DND-41 (cell line): ENCODE measurements at regions not wholly inside any gene's neighbourhood (a gene's known extent, or its start where the extent isn't known, plus 50 kb on each side); places are given as distances from the start of the nearest gene placed in this dataset.

ENCODE experiments used
- EZH2 ChIP-seq: IDR thresholded peaks from 3 replicates; pipeline ENCODE4 v1.6.1; 2012; ENCODE audit warnings: borderline replicate concordance, low read depth, mild to moderate bottlenecking, moderate library complexity, low read length, inconsistent platforms; ENCODE audit not compliant: severe bottlenecking
- TF ChIP-seq, protein P1 (sequence below): IDR thresholded peaks from 2 replicates; pipeline ENCODE4 v1.5.1; 2012; ENCODE audit warnings: borderline replicate concordance, low read length, moderate library complexity, mild to moderate bottlenecking; ENCODE audit not compliant: poor library complexity, severe bottlenecking; ENCODE audit errors: extremely low read depth

DNA sequence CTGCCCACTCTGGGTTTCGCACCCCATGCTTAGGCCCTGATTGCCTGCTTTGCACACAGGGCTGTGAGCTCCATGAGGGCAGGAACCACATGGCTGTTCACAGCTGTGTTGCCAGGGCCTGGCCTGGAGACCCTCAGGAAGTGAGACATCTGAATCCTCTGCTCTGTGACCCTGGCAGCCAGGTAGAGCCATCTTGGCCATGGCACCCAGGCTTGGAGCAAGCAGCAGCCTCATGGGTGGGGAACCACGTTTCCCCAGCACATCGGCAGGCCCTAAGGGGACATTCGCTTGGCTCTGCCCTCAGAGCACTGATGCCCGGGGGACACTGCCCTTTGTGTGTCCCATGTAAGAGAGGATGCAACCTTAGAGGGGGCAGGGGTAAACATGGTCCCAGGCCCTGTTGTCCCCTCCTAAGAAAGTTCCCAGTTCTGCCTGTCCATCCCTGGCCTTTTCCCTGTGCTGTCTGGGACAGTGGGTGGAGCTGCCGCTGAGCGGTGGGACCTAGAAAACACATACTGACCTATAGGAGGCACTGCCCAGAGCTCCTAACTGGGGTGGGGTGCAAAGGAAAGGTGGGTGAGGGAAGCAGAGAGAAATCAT lies 144.1 kb upstream of the IER5L start:
- TF ChIP-seq, protein P1, sequence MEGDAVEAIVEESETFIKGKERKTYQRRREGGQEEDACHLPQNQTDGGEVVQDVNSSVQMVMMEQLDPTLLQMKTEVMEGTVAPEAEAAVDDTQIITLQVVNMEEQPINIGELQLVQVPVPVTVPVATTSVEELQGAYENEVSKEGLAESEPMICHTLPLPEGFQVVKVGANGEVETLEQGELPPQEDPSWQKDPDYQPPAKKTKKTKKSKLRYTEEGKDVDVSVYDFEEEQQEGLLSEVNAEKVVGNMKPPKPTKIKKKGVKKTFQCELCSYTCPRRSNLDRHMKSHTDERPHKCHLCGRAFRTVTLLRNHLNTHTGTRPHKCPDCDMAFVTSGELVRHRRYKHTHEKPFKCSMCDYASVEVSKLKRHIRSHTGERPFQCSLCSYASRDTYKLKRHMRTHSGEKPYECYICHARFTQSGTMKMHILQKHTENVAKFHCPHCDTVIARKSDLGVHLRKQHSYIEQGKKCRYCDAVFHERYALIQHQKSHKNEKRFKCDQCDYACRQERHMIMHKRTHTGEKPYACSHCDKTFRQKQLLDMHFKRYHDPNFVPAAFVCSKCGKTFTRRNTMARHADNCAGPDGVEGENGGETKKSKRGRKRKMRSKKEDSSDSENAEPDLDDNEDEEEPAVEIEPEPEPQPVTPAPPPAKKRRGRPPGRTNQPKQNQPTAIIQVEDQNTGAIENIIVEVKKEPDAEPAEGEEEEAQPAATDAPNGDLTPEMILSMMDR: no peak
- TF ChIP-seq EZH2: no peak
